KMS-11 (cell line): ENCODE measurements at regions not wholly inside any gene's neighbourhood (a gene's known extent, or its start where the extent isn't known, plus 50 kb on each side); places are given as distances from the start of the nearest gene placed in this dataset.

Experiments
- H2AFZ ChIP-seq: fragments of 200-600 bp; sonication (generic); 2 replicates; pipeline ENCODE4 v1.6.1; 2016; ENCODE audit warnings: antibody characterized with exemption, mixed run types, low read depth
- H3K27ac ChIP-seq: fragments of 200-600 bp; sonication (generic); 2 replicates; pipeline ENCODE4 v1.6.1; 2016; ENCODE audit warnings: mild to moderate bottlenecking, mixed run types
- H3K27me3 ChIP-seq: fragments of 200-600 bp; sonication (generic); 2 replicates; pipeline ENCODE4 v1.6.1; 2017; ENCODE audit warnings: mild to moderate bottlenecking, low read depth, mixed run types, moderate library complexity; ENCODE audit not compliant: insufficient read depth
- H3K36me3 ChIP-seq: fragments of 200-600 bp; sonication (generic); 2 replicates; pipeline ENCODE4 v1.6.1; 2017; ENCODE audit warnings: mild to moderate bottlenecking, mixed run types; ENCODE audit not compliant: insufficient read depth
- H3K4me1 ChIP-seq: fragments of 200-600 bp; sonication (generic); 2 replicates; pipeline ENCODE4 v1.6.1; 2016; ENCODE audit warnings: mild to moderate bottlenecking, low read depth, mixed run types; ENCODE audit not compliant: poor library complexity, severe bottlenecking
- H3K4me2 ChIP-seq: fragments of 200-600 bp; sonication (generic); 2 replicates; pipeline ENCODE4 v1.7.0; 2016; ENCODE audit warnings: mild to moderate bottlenecking, mixed run types
- H3K4me3 ChIP-seq: fragments of 200-600 bp; sonication (generic); IDR thresholded peaks from 2 replicates; pipeline ENCODE4 v1.6.1; 2017; ENCODE audit warnings: low read depth, low read length, mixed read lengths; ENCODE audit not compliant: insufficient read depth
- H3K79me2 ChIP-seq: fragments of 200-600 bp; sonication (generic); 2 replicates; pipeline ENCODE4 v1.6.1; 2016; ENCODE audit warnings: low read depth, mixed run types; ENCODE audit not compliant: insufficient read depth
- H3K9ac ChIP-seq: fragments of 200-600 bp; sonication (generic); 2 replicates; pipeline ENCODE4 v1.6.1; 2016; ENCODE audit warnings: mild to moderate bottlenecking, mixed run types
- H4K20me1 ChIP-seq: fragments of 200-600 bp; sonication (generic); 2 replicates; pipeline ENCODE4 v1.6.1; 2016; ENCODE audit warnings: mild to moderate bottlenecking, mixed run types; ENCODE audit not compliant: insufficient read depth
- TF ChIP-seq, protein P1 (sequence below): fragments of 200-600 bp; sonication (generic); conservative IDR thresholded peaks from 2 replicates; pipeline ENCODE4 v1.6.1; 2017; ENCODE audit warnings: low read depth, mild to moderate bottlenecking, antibody characterized with exemption, low read length, moderate library complexity, mixed read lengths

DNA sequence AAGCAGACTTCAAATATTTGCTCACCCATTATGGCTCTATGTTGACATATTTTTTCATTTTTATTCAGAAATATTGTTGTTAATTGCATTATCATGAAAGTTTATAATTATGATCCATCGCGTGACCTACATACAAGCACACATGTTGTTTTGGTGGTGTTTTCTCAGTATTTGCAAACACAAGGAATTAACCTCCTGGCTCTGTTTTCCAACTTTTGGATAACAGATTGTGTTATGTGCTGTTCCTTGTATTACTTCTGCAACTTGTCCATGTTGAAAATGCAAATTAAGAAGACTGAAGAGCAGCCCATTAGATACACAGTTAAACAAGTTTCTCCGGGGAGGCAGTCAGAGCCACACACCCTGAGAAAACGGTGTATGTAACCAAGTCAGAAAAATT lies 201.2 kb downstream of the SEC23A start:
- no peaks in the 10 kb centered on the region for H3K27me3 ChIP-seq
- TF ChIP-seq, protein P1, sequence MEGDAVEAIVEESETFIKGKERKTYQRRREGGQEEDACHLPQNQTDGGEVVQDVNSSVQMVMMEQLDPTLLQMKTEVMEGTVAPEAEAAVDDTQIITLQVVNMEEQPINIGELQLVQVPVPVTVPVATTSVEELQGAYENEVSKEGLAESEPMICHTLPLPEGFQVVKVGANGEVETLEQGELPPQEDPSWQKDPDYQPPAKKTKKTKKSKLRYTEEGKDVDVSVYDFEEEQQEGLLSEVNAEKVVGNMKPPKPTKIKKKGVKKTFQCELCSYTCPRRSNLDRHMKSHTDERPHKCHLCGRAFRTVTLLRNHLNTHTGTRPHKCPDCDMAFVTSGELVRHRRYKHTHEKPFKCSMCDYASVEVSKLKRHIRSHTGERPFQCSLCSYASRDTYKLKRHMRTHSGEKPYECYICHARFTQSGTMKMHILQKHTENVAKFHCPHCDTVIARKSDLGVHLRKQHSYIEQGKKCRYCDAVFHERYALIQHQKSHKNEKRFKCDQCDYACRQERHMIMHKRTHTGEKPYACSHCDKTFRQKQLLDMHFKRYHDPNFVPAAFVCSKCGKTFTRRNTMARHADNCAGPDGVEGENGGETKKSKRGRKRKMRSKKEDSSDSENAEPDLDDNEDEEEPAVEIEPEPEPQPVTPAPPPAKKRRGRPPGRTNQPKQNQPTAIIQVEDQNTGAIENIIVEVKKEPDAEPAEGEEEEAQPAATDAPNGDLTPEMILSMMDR: no peak

GRCh38 chr14:38900887-38901286 lies 202.1 kb downstream of the SEC23A start:
- Histone ChIP-seq H3K4me3 (no peak overlapping the region), H3K27me3 (no peaks in the 10 kb centered on the region), H2AFZ (no peak overlapping the region), H3K36me3 (no peaks in the 10 kb centered on the region), H3K4me1 (no peaks in the 10 kb centered on the region), H4K20me1 (no peaks in the 10 kb centered on the region), H3K9ac (no peak overlapping the region), H3K4me2 (no peak overlapping the region), H3K79me2 (no peaks in the 10 kb centered on the region), H3K27ac (no peak overlapping the region)
- TF ChIP-seq, protein P1: no peak

More for the DNA sequence above, 201.2 kb downstream of the SEC23A start:
- H3K4me3 ChIP-seq: no peak overlapping the region
- H3K36me3 ChIP-seq: no peaks in the 10 kb centered on the region
- H3K9ac ChIP-seq: no peak overlapping the region
- H2AFZ ChIP-seq: no peak overlapping the region
- H3K4me2 ChIP-seq: no peak overlapping the region
- H4K20me1 ChIP-seq: no peaks in the 10 kb centered on the region
- no peak overlapping the region for H3K27ac ChIP-seq
- H3K79me2 ChIP-seq: no peaks in the 10 kb centered on the region
- H3K4me1 ChIP-seq: no peaks in the 10 kb centered on the region

DNA sequence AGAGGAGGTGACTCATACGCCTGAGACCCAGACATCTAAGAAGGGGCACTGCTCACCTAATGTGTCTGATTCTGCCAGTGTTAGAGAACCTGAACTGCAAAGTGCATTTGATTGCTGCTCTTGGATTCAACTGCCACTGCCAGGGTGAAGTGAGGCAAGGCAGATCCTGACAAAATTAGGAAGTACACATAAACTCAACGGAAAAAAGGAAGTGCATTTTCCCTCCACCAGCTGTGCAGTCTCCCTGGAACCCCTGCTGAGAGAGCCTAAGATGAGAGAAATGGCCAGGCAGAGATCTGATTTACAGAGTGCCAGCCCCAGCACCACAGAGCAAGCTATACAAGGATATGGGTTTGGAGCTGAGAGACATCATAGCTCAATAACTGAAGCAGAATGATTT lies 215.3 kb downstream of the SEC23A start:
- H3K79me2 ChIP-seq: no peaks in the 10 kb centered on the region
- H4K20me1 ChIP-seq: no peaks in the 10 kb centered on the region
- H3K4me1 ChIP-seq: no peaks in the 10 kb centered on the region
- no peak overlapping the region for H2AFZ ChIP-seq
- H3K27me3 ChIP-seq: no peaks in the 10 kb centered on the region
- no peak overlapping the region for H3K9ac ChIP-seq
- no peak overlapping the region for H3K27ac ChIP-seq
- TF ChIP-seq, protein P1: no peak
- no peak overlapping the region for H3K4me2 ChIP-seq
- H3K4me3 ChIP-seq: no peak overlapping the region
- H3K36me3 ChIP-seq: no peaks in the 10 kb centered on the region

DNA sequence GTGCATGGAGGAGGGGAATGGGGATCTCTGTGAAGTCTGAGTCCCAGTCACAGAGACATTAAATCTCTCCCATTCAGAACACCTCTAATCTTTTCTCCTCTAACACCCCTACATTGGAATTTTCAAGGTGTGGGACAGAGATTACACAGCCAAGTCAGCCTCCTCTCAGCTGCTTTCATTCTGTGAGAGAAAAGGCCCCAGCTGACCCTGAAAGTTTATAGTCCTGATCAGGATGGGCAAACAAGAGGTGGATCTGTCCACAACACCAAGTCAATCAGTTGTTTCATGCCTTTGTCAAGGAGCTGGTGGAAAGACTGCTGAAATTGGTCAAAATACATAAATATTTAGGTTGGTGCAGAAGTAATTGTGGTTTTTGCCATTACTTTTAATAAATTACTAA lies 218.9 kb downstream of the SEC23A start:
- TF ChIP-seq, protein P1: no peak
- Histone ChIP-seq H3K4me3 (no peak overlapping the region), H3K27ac (no peak overlapping the region), H3K9ac (no peak overlapping the region), H3K36me3 (no peaks in the 10 kb centered on the region), H2AFZ (no peak overlapping the region), H4K20me1 (no peaks in the 10 kb centered on the region), H3K27me3 (no peaks in the 10 kb centered on the region), H3K4me1 (no peaks in the 10 kb centered on the region), H3K4me2 (no peak overlapping the region), H3K79me2 (no peaks in the 10 kb centered on the region)
